ENCODE measurements at regions not wholly inside any gene's neighbourhood (a gene's known extent, or its start where the extent isn't known, plus 50 kb on each side); places are given as distances from the start of the nearest gene placed in this dataset.

- TF ChIP-seq CTCF (IDR thresholded peaks at IDR 0.05) (no peak), POLR2A (IDR thresholded peaks at IDR 0.05) (no peak)
These were observed 184.2 kb upstream of the SPTLC3 start for GRCh38 chr20:12824328-12825225.
